Testis (tissue), 2 donors: ENCODE measurements at regions not wholly inside any gene's neighbourhood (a gene's known extent, or its start where the extent isn't known, plus 50 kb on each side); places are given as distances from the start of the nearest gene placed in this dataset.

ENCODE experiments used
- POLR2A ChIP-seq: fragments of 450-650 bp; IDR thresholded peaks from one replicate; pipeline ENCODE4 v1.6.1; 2017; ENCODE audit warnings: antibody characterized with exemption, mild to moderate bottlenecking, moderate library complexity
- TF ChIP-seq, protein P1 (sequence below), 3 experiments: fragments of 450-650 bp in 2 of 3; fragments of 200-600 bp in 1 of 3; sonication (generic) in 1 of 3; IDR thresholded peaks; one replicate each; pipeline ENCODE4 v1.5.1; 2016 to 2019; ENCODE audit warnings: antibody characterized with exemption in 3 of 3, mild to moderate bottlenecking in 2 of 3, moderate library complexity in 1 of 3

DNA sequence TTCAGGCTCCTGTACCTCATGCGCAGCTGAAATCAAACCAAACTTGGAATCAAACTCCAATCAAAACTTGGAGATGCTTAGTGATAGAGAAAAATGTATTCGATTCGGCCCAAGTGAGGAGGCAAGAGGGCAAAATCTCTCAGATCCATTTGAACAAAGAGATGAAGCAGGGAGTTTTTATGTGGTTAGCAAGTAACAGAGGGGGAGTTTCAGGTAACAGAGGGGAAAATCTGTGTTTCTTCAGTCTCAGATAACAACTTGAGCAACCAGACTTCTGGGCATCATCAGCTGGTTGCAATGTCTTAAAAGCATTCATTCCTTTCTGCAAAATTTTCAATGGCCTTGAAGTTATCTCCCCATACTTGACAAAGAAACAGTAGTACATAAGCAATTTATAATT is 245.1 kb upstream of the AVPR1A start:
- TF ChIP-seq, protein P1, sequence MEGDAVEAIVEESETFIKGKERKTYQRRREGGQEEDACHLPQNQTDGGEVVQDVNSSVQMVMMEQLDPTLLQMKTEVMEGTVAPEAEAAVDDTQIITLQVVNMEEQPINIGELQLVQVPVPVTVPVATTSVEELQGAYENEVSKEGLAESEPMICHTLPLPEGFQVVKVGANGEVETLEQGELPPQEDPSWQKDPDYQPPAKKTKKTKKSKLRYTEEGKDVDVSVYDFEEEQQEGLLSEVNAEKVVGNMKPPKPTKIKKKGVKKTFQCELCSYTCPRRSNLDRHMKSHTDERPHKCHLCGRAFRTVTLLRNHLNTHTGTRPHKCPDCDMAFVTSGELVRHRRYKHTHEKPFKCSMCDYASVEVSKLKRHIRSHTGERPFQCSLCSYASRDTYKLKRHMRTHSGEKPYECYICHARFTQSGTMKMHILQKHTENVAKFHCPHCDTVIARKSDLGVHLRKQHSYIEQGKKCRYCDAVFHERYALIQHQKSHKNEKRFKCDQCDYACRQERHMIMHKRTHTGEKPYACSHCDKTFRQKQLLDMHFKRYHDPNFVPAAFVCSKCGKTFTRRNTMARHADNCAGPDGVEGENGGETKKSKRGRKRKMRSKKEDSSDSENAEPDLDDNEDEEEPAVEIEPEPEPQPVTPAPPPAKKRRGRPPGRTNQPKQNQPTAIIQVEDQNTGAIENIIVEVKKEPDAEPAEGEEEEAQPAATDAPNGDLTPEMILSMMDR (IDR thresholded peaks at IDR 0.05), result no peak
- TF ChIP-seq POLR2A, result no peak
